GM23338 (cell line): ENCODE measurements at regions not wholly inside any gene's neighbourhood (a gene's known extent, or its start where the extent isn't known, plus 50 kb on each side); places are given as distances from the start of the nearest gene placed in this dataset.

ENCODE experiments used
- ATAC-seq: fragments of 200-7000 bp; cut with Tn5 transposase; 3 replicates; pipeline ENCODE4 v1.9.1; 2020
- DNase-seq: peaks from one replicate; pipeline ENCODE4 v3.0.0-alpha.2; 2015; ENCODE audit warnings: low spot score
- H2AFZ ChIP-seq: fragments of 200-600 bp; sonication (generic); 2 replicates; pipeline ENCODE4 v1.8.0; 2016; ENCODE audit warnings: antibody characterized with exemption, mild to moderate bottlenecking, moderate library complexity
- H3F3A ChIP-seq: fragments of 200-600 bp; sonication (generic); replicated peaks from 2 replicates; pipeline ENCODE4 v1.8.0; 2017; ENCODE audit warnings: antibody characterized with exemption, mixed run types, low read depth
- H3K27ac ChIP-seq: fragments of 200-600 bp; sonication (generic); 2 replicates; pipeline ENCODE4 v1.6.1; 2016; ENCODE audit warnings: low read depth
- H3K27me3 ChIP-seq: fragments of 200-600 bp; sonication (generic); 2 replicates; pipeline ENCODE4 v1.8.0; 2016; ENCODE audit warnings: mild to moderate bottlenecking, mixed run types, moderate library complexity; ENCODE audit not compliant: insufficient read depth
- H3K36me3 ChIP-seq: fragments of 200-600 bp; sonication (generic); 2 replicates; pipeline ENCODE4 v1.8.0; 2016; ENCODE audit warnings: mild to moderate bottlenecking; ENCODE audit not compliant: insufficient read depth
- H3K4me1 ChIP-seq: fragments of 200-600 bp; sonication (generic); 2 replicates; pipeline ENCODE4 v1.8.0; 2016; ENCODE audit warnings: mild to moderate bottlenecking, moderate library complexity; ENCODE audit not compliant: insufficient read depth
- H3K4me2 ChIP-seq: fragments of 200-600 bp; sonication (generic); 2 replicates; pipeline ENCODE4 v1.7.1; 2017; ENCODE audit warnings: mixed run types
- H3K4me3 ChIP-seq: fragments of 200-600 bp; sonication (generic); 2 replicates; pipeline ENCODE4 v1.6.1; 2016; ENCODE audit warnings: mixed run types
- H3K79me2 ChIP-seq: fragments of 200-600 bp; sonication (generic); replicated peaks from 2 replicates; pipeline ENCODE4 v1.8.0; 2017; ENCODE audit warnings: mild to moderate bottlenecking; ENCODE audit not compliant: insufficient read depth
- H3K9me2 ChIP-seq: fragments of 200-600 bp; sonication (generic); 2 replicates; pipeline ENCODE4 v1.8.0; 2017; ENCODE audit not compliant: insufficient read depth
- H4K20me1 ChIP-seq: fragments of 200-600 bp; sonication (generic); replicated peaks from 2 replicates; pipeline ENCODE4 v1.8.0; 2017; ENCODE audit warnings: mild to moderate bottlenecking; ENCODE audit not compliant: insufficient read depth
- H3K27ac Mint-ChIP-seq: 2 replicates; pipeline ENCODE4 v1.8.0; 2020; ENCODE audit warnings: inconsistent platforms, mild to moderate bottlenecking, moderate library complexity, mixed read lengths
- H3K27me3 Mint-ChIP-seq: 3 replicates; pipeline ENCODE4 v1.8.0; 2022; ENCODE audit warnings: low read depth, mild to moderate bottlenecking, moderate library complexity, mixed read lengths, inconsistent platforms; ENCODE audit not compliant: insufficient read depth, poor library complexity
- H3K36me3 Mint-ChIP-seq: 3 replicates; pipeline ENCODE4 v1.8.0; 2021; ENCODE audit warnings: low read depth, mild to moderate bottlenecking, inconsistent platforms, moderate library complexity, mixed read lengths
- H3K4me1 Mint-ChIP-seq: 3 replicates; pipeline ENCODE4 v1.8.0; 2020; ENCODE audit warnings: mild to moderate bottlenecking, inconsistent platforms, mixed read lengths
- H3K4me3 Mint-ChIP-seq: 3 replicates; pipeline ENCODE4 v1.8.0; 2021; ENCODE audit warnings: moderate library complexity, mild to moderate bottlenecking, inconsistent platforms, mixed read lengths
- H3K9me3 Mint-ChIP-seq: 3 replicates; pipeline ENCODE4 v1.8.0; 2020; ENCODE audit warnings: moderate library complexity, mild to moderate bottlenecking, inconsistent platforms, mixed read lengths
- CREB1 ChIP-seq: fragments of 250-450 bp; sonication (Bioruptor Pico); IDR thresholded peaks from 2 replicates; pipeline ENCODE4 v1.5.0; 2020; ENCODE audit warnings: low read depth, mild to moderate bottlenecking, moderate library complexity
- EZH2 ChIP-seq: fragments of 200-600 bp; sonication (generic); IDR thresholded peaks from one replicate; pipeline ENCODE4 v1.8.0; 2017; ENCODE audit warnings: antibody characterized with exemption, mild to moderate bottlenecking, low read depth; ENCODE audit not compliant: unreplicated experiment
- POLR2AphosphoS5 ChIP-seq: IDR thresholded peaks from 2 replicates; pipeline ENCODE4 v1.6.1; 2016; ENCODE audit warnings: antibody characterized with exemption, low read depth
- ZNF114 ChIP-seq: fragments of 250-450 bp; sonication (Bioruptor Pico); IDR thresholded peaks from 2 replicates; pipeline ENCODE4 v1.5.0; 2020; ENCODE audit warnings: mild to moderate bottlenecking, moderate library complexity
- ZNF331 ChIP-seq: fragments of 250-450 bp; sonication (Bioruptor Pico); IDR thresholded peaks from 2 replicates; pipeline ENCODE4 v1.5.0; 2020; ENCODE audit warnings: low read depth, mild to moderate bottlenecking, moderate library complexity
- TF ChIP-seq, protein P1 (sequence below), 2 experiments: fragments of 200-600 bp in 1 of 2; sonication (generic) in 1 of 2; conservative IDR thresholded peaks; 2 replicates each; pipeline versions ENCODE4 v1.5.1 to v1.6.1; 2016 to 2017; ENCODE audit warnings: antibody characterized with exemption in 2 of 2, low read depth in 2 of 2, mild to moderate bottlenecking in 2 of 2, moderate library complexity in 1 of 2
- TF ChIP-seq, protein P2 (sequence below): fragments of 250-450 bp; sonication (Bioruptor Pico); IDR thresholded peaks from 2 replicates; pipeline ENCODE4 v1.5.0; 2020; ENCODE audit warnings: mild to moderate bottlenecking, moderate library complexity
- TF ChIP-seq, protein P3 (sequence below): IDR thresholded peaks from 2 replicates; pipeline ENCODE4 v1.6.1; 2016; ENCODE audit warnings: antibody characterized with exemption
- TF ChIP-seq, protein P4 (sequence below): IDR thresholded peaks from one replicate; pipeline ENCODE4 v1.6.1; 2018; ENCODE audit warnings: antibody characterized with exemption; ENCODE audit not compliant: unreplicated experiment

DNA sequence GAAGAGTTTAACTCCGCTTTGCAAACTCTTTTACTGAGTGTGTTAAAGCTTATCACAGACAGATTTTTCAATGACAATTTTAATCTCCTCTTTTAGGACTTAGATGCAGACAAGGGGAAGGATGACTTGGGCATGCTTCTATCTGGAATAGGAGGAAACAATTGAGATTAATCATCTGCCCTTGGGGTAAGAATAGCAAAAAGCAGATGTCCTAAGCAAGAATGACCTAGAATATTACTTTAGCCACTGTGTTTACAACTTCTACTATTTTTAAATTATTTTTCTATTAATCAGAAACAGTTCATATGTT lies 569.0 kb upstream of the ADGRL2 start:
- no peak for ATAC-seq
- H3K9me2 ChIP-seq: no peaks in the 10 kb centered on the region

DNA sequence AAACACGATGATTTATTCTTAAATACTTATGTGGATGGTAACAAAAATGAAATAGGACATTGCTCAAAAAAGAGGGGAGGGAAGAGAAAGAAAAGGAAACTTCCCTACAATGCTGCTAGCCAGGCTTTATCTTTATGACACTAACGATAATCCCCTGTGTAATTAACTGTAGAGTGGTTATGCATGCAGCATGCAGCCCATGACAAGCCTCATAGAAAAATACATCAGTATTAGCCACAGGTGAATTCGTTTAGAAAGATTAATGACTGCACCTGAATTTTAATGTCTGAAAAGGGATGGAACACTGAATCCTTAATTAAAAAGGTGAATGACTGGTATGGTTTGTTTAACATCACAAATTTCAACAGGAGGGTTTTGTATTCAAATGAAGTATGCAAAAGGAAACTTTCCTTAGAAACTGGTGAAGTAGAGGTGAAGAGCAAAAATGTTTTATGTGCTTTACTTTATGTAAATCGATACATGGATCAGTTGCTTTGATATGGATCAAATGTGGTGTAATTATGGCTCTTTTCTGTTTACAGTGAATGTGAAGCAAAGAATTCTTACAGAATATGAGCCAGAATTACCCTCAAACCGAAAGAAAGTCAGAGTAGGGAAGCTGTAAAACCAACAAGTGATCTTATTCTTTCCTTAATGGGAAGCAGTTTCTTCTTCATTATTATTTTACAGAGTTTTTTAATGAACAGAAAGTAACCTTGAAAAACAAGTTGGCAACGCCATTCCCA lies 569.6 kb upstream of the ADGRL2 start:
- H3K4me1 Mint-ChIP-seq: peaks cover 30% of the 10 kb centered on the region
- Histone ChIP-seq H4K20me1 (no peaks in the 10 kb centered on the region), H2AFZ (no peak overlapping the region), H3K4me2 (no peak overlapping the region), H3K9me2 (no peaks in the 10 kb centered on the region), H3K27me3 (no peaks in the 10 kb centered on the region), H3K79me2 (no peaks in the 10 kb centered on the region), H3K36me3 (no peaks in the 10 kb centered on the region), H3K4me1 (peaks cover 33% of the 10 kb centered on the region), H3K27ac (no peak overlapping the region), H3K4me3 (no peak overlapping the region), H3F3A (no peaks in the 10 kb centered on the region)
- no peaks in the 10 kb centered on the region for H3K36me3 Mint-ChIP-seq
- DNase-seq: no peak
- ATAC-seq: no peak
- H3K27me3 Mint-ChIP-seq: no peaks in the 10 kb centered on the region
- peak overlapping the region; percentile 53 for H3K27ac Mint-ChIP-seq
- no peak overlapping the region for H3K4me3 Mint-ChIP-seq
- H3K9me3 Mint-ChIP-seq: no peaks in the 10 kb centered on the region
- TF ChIP-seq EZH2: no peak
- TF ChIP-seq, protein P1, sequence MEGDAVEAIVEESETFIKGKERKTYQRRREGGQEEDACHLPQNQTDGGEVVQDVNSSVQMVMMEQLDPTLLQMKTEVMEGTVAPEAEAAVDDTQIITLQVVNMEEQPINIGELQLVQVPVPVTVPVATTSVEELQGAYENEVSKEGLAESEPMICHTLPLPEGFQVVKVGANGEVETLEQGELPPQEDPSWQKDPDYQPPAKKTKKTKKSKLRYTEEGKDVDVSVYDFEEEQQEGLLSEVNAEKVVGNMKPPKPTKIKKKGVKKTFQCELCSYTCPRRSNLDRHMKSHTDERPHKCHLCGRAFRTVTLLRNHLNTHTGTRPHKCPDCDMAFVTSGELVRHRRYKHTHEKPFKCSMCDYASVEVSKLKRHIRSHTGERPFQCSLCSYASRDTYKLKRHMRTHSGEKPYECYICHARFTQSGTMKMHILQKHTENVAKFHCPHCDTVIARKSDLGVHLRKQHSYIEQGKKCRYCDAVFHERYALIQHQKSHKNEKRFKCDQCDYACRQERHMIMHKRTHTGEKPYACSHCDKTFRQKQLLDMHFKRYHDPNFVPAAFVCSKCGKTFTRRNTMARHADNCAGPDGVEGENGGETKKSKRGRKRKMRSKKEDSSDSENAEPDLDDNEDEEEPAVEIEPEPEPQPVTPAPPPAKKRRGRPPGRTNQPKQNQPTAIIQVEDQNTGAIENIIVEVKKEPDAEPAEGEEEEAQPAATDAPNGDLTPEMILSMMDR (conservative IDR thresholded peaks at IDR 0.05; ENCODE audit: low read depth in 2 of 2): no peak
- TF ChIP-seq, protein P2, sequence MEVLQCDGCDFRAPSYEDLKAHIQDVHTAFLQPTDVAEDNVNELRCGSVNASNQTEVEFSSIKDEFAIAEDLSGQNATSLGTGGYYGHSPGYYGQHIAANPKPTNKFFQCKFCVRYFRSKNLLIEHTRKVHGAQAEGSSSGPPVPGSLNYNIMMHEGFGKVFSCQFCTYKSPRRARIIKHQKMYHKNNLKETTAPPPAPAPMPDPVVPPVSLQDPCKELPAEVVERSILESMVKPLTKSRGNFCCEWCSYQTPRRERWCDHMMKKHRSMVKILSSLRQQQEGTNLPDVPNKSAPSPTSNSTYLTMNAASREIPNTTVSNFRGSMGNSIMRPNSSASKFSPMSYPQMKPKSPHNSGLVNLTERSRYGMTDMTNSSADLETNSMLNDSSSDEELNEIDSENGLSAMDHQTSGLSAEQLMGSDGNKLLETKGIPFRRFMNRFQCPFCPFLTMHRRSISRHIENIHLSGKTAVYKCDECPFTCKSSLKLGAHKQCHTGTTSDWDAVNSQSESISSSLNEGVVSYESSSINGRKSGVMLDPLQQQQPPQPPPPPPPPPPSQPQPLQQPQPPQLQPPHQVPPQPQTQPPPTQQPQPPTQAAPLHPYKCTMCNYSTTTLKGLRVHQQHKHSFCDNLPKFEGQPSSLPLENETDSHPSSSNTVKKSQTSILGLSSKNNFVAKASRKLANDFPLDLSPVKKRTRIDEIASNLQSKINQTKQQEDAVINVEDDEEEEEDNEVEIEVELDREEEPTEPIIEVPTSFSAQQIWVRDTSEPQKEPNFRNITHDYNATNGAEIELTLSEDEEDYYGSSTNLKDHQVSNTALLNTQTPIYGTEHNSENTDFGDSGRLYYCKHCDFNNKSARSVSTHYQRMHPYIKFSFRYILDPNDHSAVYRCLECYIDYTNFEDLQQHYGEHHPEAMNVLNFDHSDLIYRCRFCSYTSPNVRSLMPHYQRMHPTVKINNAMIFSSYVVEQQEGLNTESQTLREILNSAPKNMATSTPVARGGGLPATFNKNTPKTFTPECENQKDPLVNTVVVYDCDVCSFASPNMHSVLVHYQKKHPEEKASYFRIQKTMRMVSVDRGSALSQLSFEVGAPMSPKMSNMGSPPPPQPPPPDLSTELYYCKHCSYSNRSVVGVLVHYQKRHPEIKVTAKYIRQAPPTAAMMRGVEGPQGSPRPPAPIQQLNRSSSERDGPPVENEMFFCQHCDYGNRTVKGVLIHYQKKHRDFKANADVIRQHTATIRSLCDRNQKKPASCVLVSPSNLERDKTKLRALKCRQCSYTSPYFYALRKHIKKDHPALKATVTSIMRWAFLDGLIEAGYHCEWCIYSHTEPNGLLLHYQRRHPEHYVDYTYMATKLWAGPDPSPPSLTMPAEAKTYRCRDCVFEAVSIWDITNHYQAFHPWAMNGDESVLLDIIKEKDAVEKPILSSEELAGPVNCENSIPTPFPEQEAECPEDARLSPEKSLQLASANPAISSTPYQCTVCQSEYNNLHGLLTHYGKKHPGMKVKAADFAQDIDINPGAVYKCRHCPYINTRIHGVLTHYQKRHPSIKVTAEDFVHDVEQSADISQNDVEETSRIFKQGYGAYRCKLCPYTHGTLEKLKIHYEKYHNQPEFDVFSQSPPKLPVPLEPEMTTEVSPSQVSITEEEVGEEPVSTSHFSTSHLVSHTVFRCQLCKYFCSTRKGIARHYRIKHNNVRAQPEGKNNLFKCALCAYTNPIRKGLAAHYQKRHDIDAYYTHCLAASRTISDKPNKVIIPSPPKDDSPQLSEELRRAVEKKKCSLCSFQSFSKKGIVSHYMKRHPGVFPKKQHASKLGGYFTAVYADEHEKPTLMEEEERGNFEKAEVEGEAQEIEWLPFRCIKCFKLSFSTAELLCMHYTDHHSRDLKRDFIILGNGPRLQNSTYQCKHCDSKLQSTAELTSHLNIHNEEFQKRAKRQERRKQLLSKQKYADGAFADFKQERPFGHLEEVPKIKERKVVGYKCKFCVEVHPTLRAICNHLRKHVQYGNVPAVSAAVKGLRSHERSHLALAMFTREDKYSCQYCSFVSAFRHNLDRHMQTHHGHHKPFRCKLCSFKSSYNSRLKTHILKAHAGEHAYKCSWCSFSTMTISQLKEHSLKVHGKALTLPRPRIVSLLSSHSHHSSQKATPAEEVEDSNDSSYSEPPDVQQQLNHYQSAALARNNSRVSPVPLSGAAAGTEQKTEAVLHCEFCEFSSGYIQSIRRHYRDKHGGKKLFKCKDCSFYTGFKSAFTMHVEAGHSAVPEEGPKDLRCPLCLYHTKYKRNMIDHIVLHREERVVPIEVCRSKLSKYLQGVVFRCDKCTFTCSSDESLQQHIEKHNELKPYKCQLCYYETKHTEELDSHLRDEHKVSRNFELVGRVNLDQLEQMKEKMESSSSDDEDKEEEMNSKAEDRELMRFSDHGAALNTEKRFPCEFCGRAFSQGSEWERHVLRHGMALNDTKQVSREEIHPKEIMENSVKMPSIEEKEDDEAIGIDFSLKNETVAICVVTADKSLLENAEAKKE (CRISPR knock-in tag): no peak
- TF ChIP-seq, protein P3, sequence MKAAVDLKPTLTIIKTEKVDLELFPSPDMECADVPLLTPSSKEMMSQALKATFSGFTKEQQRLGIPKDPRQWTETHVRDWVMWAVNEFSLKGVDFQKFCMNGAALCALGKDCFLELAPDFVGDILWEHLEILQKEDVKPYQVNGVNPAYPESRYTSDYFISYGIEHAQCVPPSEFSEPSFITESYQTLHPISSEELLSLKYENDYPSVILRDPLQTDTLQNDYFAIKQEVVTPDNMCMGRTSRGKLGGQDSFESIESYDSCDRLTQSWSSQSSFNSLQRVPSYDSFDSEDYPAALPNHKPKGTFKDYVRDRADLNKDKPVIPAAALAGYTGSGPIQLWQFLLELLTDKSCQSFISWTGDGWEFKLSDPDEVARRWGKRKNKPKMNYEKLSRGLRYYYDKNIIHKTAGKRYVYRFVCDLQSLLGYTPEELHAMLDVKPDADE: no peak

More for the DNA sequence above, 569.0 kb upstream of the ADGRL2 start:
- Histone ChIP-seq H3K79me2 (no peaks in the 10 kb centered on the region), H2AFZ (no peak overlapping the region), H3K27ac (no peak overlapping the region), H3K4me2 (no peak overlapping the region), H3K27me3 (no peaks in the 10 kb centered on the region), H3F3A (no peaks in the 10 kb centered on the region), H3K4me1 (peaks cover 31% of the 10 kb centered on the region), H3K4me3 (no peak overlapping the region), H4K20me1 (no peaks in the 10 kb centered on the region), H3K36me3 (no peaks in the 10 kb centered on the region)
- Mint-ChIP-seq H3K4me3 (no peak overlapping the region), H3K27ac (no peak overlapping the region), H3K4me1 (peaks cover 25% of the 10 kb centered on the region), H3K9me3 (no peaks in the 10 kb centered on the region), H3K27me3 (no peaks in the 10 kb centered on the region), H3K36me3 (no peaks in the 10 kb centered on the region)
- DNase-seq: no peak
- TF ChIP-seq ZNF331 (CRISPR knock-in tag) (no peak), EZH2 (no peak), ZNF114 (CRISPR knock-in tag) (no peak), CREB1 (CRISPR knock-in tag) (no peak), POLR2AphosphoS5 (no peak)
- TF ChIP-seq, protein P4, sequence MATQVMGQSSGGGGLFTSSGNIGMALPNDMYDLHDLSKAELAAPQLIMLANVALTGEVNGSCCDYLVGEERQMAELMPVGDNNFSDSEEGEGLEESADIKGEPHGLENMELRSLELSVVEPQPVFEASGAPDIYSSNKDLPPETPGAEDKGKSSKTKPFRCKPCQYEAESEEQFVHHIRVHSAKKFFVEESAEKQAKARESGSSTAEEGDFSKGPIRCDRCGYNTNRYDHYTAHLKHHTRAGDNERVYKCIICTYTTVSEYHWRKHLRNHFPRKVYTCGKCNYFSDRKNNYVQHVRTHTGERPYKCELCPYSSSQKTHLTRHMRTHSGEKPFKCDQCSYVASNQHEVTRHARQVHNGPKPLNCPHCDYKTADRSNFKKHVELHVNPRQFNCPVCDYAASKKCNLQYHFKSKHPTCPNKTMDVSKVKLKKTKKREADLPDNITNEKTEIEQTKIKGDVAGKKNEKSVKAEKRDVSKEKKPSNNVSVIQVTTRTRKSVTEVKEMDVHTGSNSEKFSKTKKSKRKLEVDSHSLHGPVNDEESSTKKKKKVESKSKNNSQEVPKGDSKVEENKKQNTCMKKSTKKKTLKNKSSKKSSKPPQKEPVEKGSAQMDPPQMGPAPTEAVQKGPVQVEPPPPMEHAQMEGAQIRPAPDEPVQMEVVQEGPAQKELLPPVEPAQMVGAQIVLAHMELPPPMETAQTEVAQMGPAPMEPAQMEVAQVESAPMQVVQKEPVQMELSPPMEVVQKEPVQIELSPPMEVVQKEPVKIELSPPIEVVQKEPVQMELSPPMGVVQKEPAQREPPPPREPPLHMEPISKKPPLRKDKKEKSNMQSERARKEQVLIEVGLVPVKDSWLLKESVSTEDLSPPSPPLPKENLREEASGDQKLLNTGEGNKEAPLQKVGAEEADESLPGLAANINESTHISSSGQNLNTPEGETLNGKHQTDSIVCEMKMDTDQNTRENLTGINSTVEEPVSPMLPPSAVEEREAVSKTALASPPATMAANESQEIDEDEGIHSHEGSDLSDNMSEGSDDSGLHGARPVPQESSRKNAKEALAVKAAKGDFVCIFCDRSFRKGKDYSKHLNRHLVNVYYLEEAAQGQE: no peak
